ENCODE measurements at regions not wholly inside any gene's neighbourhood (a gene's known extent, or its start where the extent isn't known, plus 50 kb on each side); places are given as distances from the start of the nearest gene placed in this dataset.

GRCh38 chr18:33841221-33841967 lies 263.4 kb downstream of the ASXL3 start:
- no peak for TF ChIP-seq CTCF (IDR thresholded peaks at IDR 0.05)
- no peak for TF ChIP-seq POLR2AphosphoS5 (IDR thresholded peaks at IDR 0.05)
- no peak for TF ChIP-seq POLR2A (IDR thresholded peaks at IDR 0.05)

Measured in upper lobe of left lung (tissue), 4 donors.